Tibial nerve (tissue), 4 donors: ENCODE measurements at regions not wholly inside any gene's neighbourhood (a gene's known extent, or its start where the extent isn't known, plus 50 kb on each side); places are given as distances from the start of the nearest gene placed in this dataset.
"Not testable (repeated sequence)": the region's sequence is repeated elsewhere in the genome, so short reads cannot be mapped to it uniquely, and the experiment has no call there.

Experiments
- CTCF ChIP-seq, 5 experiments: fragments of 200-600 bp in 3 of 5; fragments of 450-650 bp in 2 of 5; sonication (generic) in 3 of 5; IDR thresholded peaks; one replicate each; pipeline ENCODE4 v1.5.1; 2016 to 2019; ENCODE audit warnings: antibody characterized with exemption in 5 of 5, mild to moderate bottlenecking in 3 of 5, moderate library complexity in 2 of 5
- EP300 ChIP-seq, 2 donors: sonication (generic); formaldehyde crosslinking; IDR thresholded peaks; one replicate each; pipeline ENCODE4 v1.6.1; 2017; ENCODE audit warnings: antibody characterized with exemption in 2 of 2, mild to moderate bottlenecking in 1 of 2
- POLR2A ChIP-seq, 2 donors: fragments of 450-650 bp; IDR thresholded peaks; one replicate each; pipeline ENCODE4 v1.6.1; 2017; ENCODE audit warnings: antibody characterized with exemption in 2 of 2, mild to moderate bottlenecking in 2 of 2, moderate library complexity in 2 of 2

- not testable (repeated sequence) for TF ChIP-seq EP300, CTCF, POLR2A (IDR thresholded peaks at IDR 0.05)
Measured at GRCh38 chr5:56295311-56295710, 62.2 kb upstream of the ANKRD55 start.
